Choroid plexus epithelial cell (primary cell): ENCODE measurements at regions not wholly inside any gene's neighbourhood (a gene's known extent, or its start where the extent isn't known, plus 50 kb on each side); places are given as distances from the start of the nearest gene placed in this dataset.

Experiments used
- DNase-seq: peaks from one replicate; pipeline ENCODE4 v3.0.0-alpha.2; 2010; ENCODE audit warnings: low read depth
- H3K4me3 ChIP-seq: 2 replicates; pipeline ENCODE4 v1.5.1; 2011; ENCODE audit warnings: low read depth, mild to moderate bottlenecking, control low read depth, low read length, moderate library complexity
- TF ChIP-seq, protein P1 (sequence below): conservative IDR thresholded peaks from 2 replicates; pipeline ENCODE4 v1.5.1; 2011; ENCODE audit warnings: low read depth, mild to moderate bottlenecking, control low read depth, inconsistent platforms, low read length, moderate library complexity

DNA sequence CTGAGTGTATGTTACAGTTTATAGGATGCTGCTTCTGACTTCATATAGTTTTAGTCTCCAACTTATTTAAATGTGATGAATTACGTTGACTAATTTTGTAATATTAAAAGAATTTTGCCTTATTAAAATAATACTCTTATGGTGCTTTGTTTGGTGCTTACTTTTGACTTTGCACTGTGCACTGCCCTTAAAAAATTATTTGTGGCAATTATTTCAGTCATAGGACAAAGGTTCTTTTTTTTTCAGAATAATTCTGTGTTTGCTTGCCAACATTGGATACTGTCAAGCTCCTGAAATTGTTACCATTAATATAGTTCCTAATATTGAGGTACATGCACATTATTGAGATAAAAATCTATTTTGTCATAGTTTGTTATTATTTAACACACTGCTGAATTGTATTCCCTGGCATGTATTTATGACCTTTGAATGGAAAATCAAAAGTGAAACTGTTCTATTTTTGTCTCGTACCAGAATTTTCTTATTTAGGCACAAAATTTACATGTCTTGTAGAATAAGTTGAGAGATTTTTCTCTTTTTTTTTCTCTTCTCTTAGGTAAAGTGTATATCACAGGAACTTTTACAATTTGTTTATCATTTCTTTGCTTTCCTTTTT, 572.8 kb upstream of the KLHL29 start:
- no peak for DNase-seq
- TF ChIP-seq, protein P1, sequence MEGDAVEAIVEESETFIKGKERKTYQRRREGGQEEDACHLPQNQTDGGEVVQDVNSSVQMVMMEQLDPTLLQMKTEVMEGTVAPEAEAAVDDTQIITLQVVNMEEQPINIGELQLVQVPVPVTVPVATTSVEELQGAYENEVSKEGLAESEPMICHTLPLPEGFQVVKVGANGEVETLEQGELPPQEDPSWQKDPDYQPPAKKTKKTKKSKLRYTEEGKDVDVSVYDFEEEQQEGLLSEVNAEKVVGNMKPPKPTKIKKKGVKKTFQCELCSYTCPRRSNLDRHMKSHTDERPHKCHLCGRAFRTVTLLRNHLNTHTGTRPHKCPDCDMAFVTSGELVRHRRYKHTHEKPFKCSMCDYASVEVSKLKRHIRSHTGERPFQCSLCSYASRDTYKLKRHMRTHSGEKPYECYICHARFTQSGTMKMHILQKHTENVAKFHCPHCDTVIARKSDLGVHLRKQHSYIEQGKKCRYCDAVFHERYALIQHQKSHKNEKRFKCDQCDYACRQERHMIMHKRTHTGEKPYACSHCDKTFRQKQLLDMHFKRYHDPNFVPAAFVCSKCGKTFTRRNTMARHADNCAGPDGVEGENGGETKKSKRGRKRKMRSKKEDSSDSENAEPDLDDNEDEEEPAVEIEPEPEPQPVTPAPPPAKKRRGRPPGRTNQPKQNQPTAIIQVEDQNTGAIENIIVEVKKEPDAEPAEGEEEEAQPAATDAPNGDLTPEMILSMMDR: no peak
- H3K4me3 ChIP-seq: no peak overlapping the region

DNA sequence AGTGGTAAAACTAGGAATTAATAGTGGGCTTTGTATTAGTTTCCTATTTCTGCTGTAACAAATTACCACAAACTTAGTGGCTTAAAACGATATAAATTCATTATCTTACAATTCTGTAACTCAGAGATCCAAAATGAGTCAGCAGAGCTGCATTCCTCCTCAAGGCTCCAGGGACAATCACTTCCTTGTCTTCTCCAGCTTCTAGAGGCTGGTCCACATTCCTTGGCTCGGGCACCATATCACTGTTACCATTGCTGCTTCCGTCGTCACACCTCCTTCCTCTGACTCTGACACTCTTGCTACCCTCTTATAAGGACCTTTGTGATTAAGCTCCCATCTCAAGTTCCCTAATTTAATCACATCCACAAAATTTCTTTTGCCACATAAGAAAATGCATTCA, 567.8 kb upstream of the KLHL29 start:
- H3K4me3 ChIP-seq: no peak overlapping the region
- DNase-seq: peak; percentile 0
- TF ChIP-seq, protein P1: no peak

DNA sequence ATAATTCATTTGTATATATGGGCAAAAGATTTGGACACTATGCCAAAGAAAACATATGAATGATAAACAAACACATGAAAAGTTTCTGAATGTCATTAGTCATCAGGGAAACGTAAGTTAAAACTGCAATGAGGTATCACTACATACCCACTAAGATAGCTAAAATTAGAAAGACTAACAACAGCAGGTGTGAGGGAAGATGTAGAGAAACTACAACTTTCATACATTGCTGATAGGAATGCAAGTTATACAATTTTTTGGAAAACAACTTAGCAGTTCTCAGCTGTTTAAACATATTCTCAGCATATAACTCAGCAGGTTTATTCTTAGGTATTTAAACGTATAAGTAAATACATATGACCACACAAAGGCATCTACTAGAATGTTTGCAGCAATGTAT, 563.5 kb upstream of the KLHL29 start:
- DNase-seq: no peak
- TF ChIP-seq, protein P1: no peak
- H3K4me3 ChIP-seq: no peak overlapping the region

DNA sequence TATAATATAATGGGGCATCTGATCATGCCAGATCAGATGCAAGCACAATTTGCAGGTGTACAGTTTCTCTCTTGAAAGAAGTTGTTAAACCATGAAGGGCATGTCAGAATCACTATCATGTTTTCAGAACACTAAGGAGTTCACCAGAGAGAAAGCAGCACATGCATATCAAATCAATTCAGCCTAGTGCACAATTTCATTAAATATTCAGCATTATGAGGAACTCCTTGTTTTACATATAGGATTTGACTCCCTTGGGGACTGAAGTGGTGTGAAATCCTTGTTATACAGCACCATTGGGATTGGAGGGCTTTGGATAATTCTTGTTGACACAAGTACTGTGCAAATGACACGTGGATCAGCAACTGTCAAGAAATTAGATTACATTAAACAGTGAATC, 562.1 kb upstream of the KLHL29 start:
- TF ChIP-seq, protein P1: no peak
- no peak for DNase-seq
- H3K4me3 ChIP-seq: no peak overlapping the region

DNA sequence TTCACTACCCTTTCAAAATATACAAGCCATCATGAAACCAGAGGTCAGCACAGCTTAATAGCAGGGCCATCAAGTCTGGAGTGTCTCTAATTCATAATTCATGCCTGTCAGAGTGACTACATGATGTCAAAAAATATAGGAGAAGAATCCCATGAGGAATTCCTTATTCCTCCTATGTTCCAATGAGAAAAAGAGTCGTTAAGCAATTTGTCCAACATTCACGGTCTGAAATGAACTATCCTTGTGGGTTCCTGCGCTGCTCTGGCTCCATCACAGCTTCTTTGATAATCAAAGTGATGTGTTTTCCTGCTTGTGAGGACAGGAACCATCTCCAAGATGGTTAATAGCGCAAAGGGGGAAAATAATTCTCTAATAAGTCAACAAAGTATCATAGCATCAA, 560.4 kb upstream of the KLHL29 start:
- H3K4me3 ChIP-seq: no peak overlapping the region
- no peak for DNase-seq
- TF ChIP-seq, protein P1: no peak

DNA sequence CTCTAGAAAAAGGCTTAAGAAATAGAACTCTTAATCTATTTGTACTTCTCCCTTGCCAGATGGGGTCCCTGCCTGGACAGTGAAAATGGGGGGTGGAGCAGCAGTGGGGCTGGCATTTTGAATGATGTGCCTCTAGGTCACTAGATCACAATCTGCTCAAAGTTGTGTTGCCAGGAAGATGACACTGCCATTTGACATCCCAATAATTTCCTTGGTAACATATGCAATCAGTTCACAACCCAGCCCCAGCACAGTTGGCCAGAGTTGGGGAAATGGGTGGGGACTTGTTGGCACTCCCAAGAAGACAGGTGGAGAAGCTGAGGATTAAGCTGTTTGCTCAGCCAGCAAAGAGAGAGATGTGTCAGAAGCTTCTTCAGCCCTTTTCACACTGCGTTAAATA, 558.3 kb upstream of the KLHL29 start:
- TF ChIP-seq, protein P1: no peak

DNA sequence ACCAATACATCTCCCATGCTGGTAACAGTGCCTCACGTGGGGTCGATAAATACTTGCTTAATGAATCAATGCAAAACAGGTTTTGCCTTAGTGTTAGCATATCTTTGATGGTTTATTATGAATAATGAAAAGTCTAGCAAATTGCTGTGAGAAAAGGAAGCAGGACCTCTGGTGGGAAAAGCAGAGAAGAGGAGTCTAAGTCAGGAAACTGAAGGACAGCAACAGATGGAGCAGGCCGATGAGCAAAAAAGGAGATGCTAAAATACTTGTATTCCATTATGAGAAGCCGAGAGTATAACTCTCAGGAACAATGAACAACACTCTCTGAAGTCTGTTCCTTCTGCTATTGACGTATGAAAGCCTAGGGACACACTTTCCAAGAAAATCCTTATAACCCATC, 555.2 kb upstream of the KLHL29 start:
- no peak for DNase-seq

More for the DNA sequence above, 558.3 kb upstream of the KLHL29 start:
- no peak for DNase-seq
- no peak overlapping the region for H3K4me3 ChIP-seq

More for the DNA sequence above, 555.2 kb upstream of the KLHL29 start:
- TF ChIP-seq, protein P1: no peak
- no peak overlapping the region for H3K4me3 ChIP-seq
